ENCODE measurements at regions not wholly inside any gene's neighbourhood (a gene's known extent, or its start where the extent isn't known, plus 50 kb on each side); places are given as distances from the start of the nearest gene placed in this dataset.

- Histone ChIP-seq H3K4me1 (ENCODE audit: control insufficient read depth, insufficient read depth, low read length) (no peaks in the 10 kb centered on the region), H3K9me3 (ENCODE audit: control insufficient read depth in 2 of 2, low read length in 2 of 2) (peaks cover 5 to 10% of the 10 kb centered on the region in 2 donors), H3K27me3 (ENCODE audit: control insufficient read depth in 1 of 2, insufficient read depth in 2 of 2, low read length in 2 of 2) (peaks cover 20 to 21% of the 10 kb centered on the region in 2 donors), H3K27ac (ENCODE audit: low read length) (no peak overlapping the region), H3K36me3 (ENCODE audit: control insufficient read depth in 2 of 2, insufficient read depth in 2 of 2, low read length in 2 of 2) (no peaks in the 10 kb centered on the region), H3K4me3 (ENCODE audit: low read length in 2 of 2) (no peak overlapping the region), H3K9ac (ENCODE audit: low read length in 2 of 2) (no peak overlapping the region)
Measured at GRCh38 chr22:19643448-19644313, 70.6 kb upstream of the SEPTIN5 start.

GRCh38 chr22:19644314-19645223 lies 69.7 kb upstream of the SEPTIN5 start:
- peaks cover 20 to 21% of the 10 kb centered on the region in 2 donors for H3K27me3 ChIP-seq (ENCODE audit: control insufficient read depth in 1 of 2, insufficient read depth in 2 of 2, low read length in 2 of 2)
- no peaks in the 10 kb centered on the region for H3K36me3 ChIP-seq (ENCODE audit: control insufficient read depth in 2 of 2, insufficient read depth in 2 of 2, low read length in 2 of 2)
- no peaks in the 10 kb centered on the region for H3K4me1 ChIP-seq (ENCODE audit: control insufficient read depth, insufficient read depth, low read length)
- no peak overlapping the region for H3K27ac ChIP-seq (ENCODE audit: low read length)
- H3K4me3 ChIP-seq (ENCODE audit: low read length in 2 of 2), result no peak overlapping the region
- H3K9ac ChIP-seq (ENCODE audit: low read length in 2 of 2), result no peak overlapping the region
- peaks cover 5 to 11% of the 10 kb centered on the region in 2 donors for H3K9me3 ChIP-seq (ENCODE audit: control insufficient read depth in 2 of 2, low read length in 2 of 2)

GRCh38 chr22:19645391-19645790 lies 68.9 kb upstream of the SEPTIN5 start:
- Histone ChIP-seq H3K27me3 (ENCODE audit: control insufficient read depth in 1 of 2, insufficient read depth in 2 of 2, low read length in 2 of 2) (peaks cover 20% of the 10 kb centered on the region in 2 donors), H3K4me3 (ENCODE audit: low read length in 2 of 2) (no peak overlapping the region), H3K9me3 (ENCODE audit: control insufficient read depth in 2 of 2, low read length in 2 of 2) (peaks cover 5 to 12% of the 10 kb centered on the region in 2 donors), H3K36me3 (ENCODE audit: control insufficient read depth in 2 of 2, insufficient read depth in 2 of 2, low read length in 2 of 2) (no peaks in the 10 kb centered on the region), H3K9ac (ENCODE audit: low read length in 2 of 2) (no peak overlapping the region), H3K27ac (ENCODE audit: low read length) (no peak overlapping the region), H3K4me1 (ENCODE audit: control insufficient read depth, insufficient read depth, low read length) (no peaks in the 10 kb centered on the region)

GRCh38 chr22:19645905-19646304 lies 68.4 kb upstream of the SEPTIN5 start:
- peaks cover 15 to 19% of the 10 kb centered on the region in 2 donors for H3K27me3 ChIP-seq (ENCODE audit: control insufficient read depth in 1 of 2, insufficient read depth in 2 of 2, low read length in 2 of 2)
- peaks cover 5 to 12% of the 10 kb centered on the region in 2 donors for H3K9me3 ChIP-seq (ENCODE audit: control insufficient read depth in 2 of 2, low read length in 2 of 2)
- H3K9ac ChIP-seq (ENCODE audit: low read length in 2 of 2), result no peak overlapping the region
- no peak overlapping the region for H3K27ac ChIP-seq (ENCODE audit: low read length)
- H3K36me3 ChIP-seq (ENCODE audit: control insufficient read depth in 2 of 2, insufficient read depth in 2 of 2, low read length in 2 of 2), result no peaks in the 10 kb centered on the region
- no peaks in the 10 kb centered on the region for H3K4me1 ChIP-seq (ENCODE audit: control insufficient read depth, insufficient read depth, low read length)
- no peak overlapping the region for H3K4me3 ChIP-seq (ENCODE audit: low read length in 2 of 2)

- Histone ChIP-seq H3K9me3 (ENCODE audit: control insufficient read depth in 2 of 2, low read length in 2 of 2) (peaks cover 5 to 12% of the 10 kb centered on the region in 2 donors), H3K4me3 (ENCODE audit: low read length in 2 of 2) (no peak overlapping the region), H3K27me3 (ENCODE audit: control insufficient read depth in 1 of 2, insufficient read depth in 2 of 2, low read length in 2 of 2) (peaks cover 10 to 14% of the 10 kb centered on the region in 2 donors), H3K4me1 (ENCODE audit: control insufficient read depth, insufficient read depth, low read length) (no peaks in the 10 kb centered on the region), H3K36me3 (ENCODE audit: control insufficient read depth in 2 of 2, insufficient read depth in 2 of 2, low read length in 2 of 2) (no peaks in the 10 kb centered on the region), H3K27ac (ENCODE audit: low read length) (no peak overlapping the region), H3K9ac (ENCODE audit: low read length in 2 of 2) (no peak overlapping the region)
Measured at GRCh38 chr22:19646383-19646782, 67.9 kb upstream of the SEPTIN5 start.

- H3K9ac ChIP-seq (ENCODE audit: low read length in 2 of 2), result no peak overlapping the region
- H3K9me3 ChIP-seq (ENCODE audit: control insufficient read depth in 2 of 2, low read length in 2 of 2), result peaks cover 5 to 12% of the 10 kb centered on the region in 2 donors
- no peaks in the 10 kb centered on the region for H3K36me3 ChIP-seq (ENCODE audit: control insufficient read depth in 2 of 2, insufficient read depth in 2 of 2, low read length in 2 of 2)
- H3K27ac ChIP-seq (ENCODE audit: low read length), result no peak overlapping the region
- H3K4me3 ChIP-seq (ENCODE audit: low read length in 2 of 2), result no peak overlapping the region
- H3K27me3 ChIP-seq (ENCODE audit: control insufficient read depth in 1 of 2, insufficient read depth in 2 of 2, low read length in 2 of 2), result peaks cover 2 to 9% of the 10 kb centered on the region in 2 donors
- H3K4me1 ChIP-seq (ENCODE audit: control insufficient read depth, insufficient read depth, low read length), result no peaks in the 10 kb centered on the region
Measured at GRCh38 chr22:19648419-19648929, 65.8 kb upstream of the SEPTIN5 start.

- H3K4me1 ChIP-seq (ENCODE audit: control insufficient read depth, insufficient read depth, low read length), result no peaks in the 10 kb centered on the region
- peaks cover 2 to 12% of the 10 kb centered on the region in 2 donors for H3K9me3 ChIP-seq (ENCODE audit: control insufficient read depth in 2 of 2, low read length in 2 of 2)
- no peak overlapping the region for H3K27ac ChIP-seq (ENCODE audit: low read length)
- no peaks in the 10 kb centered on the region for H3K36me3 ChIP-seq (ENCODE audit: control insufficient read depth in 2 of 2, insufficient read depth in 2 of 2, low read length in 2 of 2)
- no peak overlapping the region for H3K4me3 ChIP-seq (ENCODE audit: low read length in 2 of 2)
- no peak overlapping the region for H3K9ac ChIP-seq (ENCODE audit: low read length in 2 of 2)
- no peaks in the 10 kb centered on the region for H3K27me3 ChIP-seq (ENCODE audit: control insufficient read depth in 1 of 2, insufficient read depth in 2 of 2, low read length in 2 of 2)
Measured at GRCh38 chr22:19652316-19652715, 62.0 kb upstream of the SEPTIN5 start.

GRCh38 chr22:19654338-19654987 lies 59.8 kb upstream of the SEPTIN5 start:
- no peaks in the 10 kb centered on the region for H3K4me1 ChIP-seq (ENCODE audit: control insufficient read depth, insufficient read depth, low read length)
- H3K9me3 ChIP-seq (ENCODE audit: control insufficient read depth in 2 of 2, low read length in 2 of 2), result peaks cover 0 to 2% of the 10 kb centered on the region in 2 donors
- no peak overlapping the region for H3K4me3 ChIP-seq (ENCODE audit: low read length in 2 of 2)
- no peaks in the 10 kb centered on the region for H3K27me3 ChIP-seq (ENCODE audit: control insufficient read depth in 1 of 2, insufficient read depth in 2 of 2, low read length in 2 of 2)
- no peak overlapping the region for H3K27ac ChIP-seq (ENCODE audit: low read length)
- no peaks in the 10 kb centered on the region for H3K36me3 ChIP-seq (ENCODE audit: control insufficient read depth in 2 of 2, insufficient read depth in 2 of 2, low read length in 2 of 2)
- H3K9ac ChIP-seq (ENCODE audit: low read length in 2 of 2), result no peak overlapping the region

GRCh38 chr22:19655399-19655798 lies 58.9 kb upstream of the SEPTIN5 start:
- Histone ChIP-seq H3K4me1 (ENCODE audit: control insufficient read depth, insufficient read depth, low read length) (no peaks in the 10 kb centered on the region), H3K4me3 (ENCODE audit: low read length in 2 of 2) (no peak overlapping the region), H3K36me3 (ENCODE audit: control insufficient read depth in 2 of 2, insufficient read depth in 2 of 2, low read length in 2 of 2) (no peaks in the 10 kb centered on the region), H3K9ac (ENCODE audit: low read length in 2 of 2) (no peak overlapping the region), H3K27ac (ENCODE audit: low read length) (no peak overlapping the region), H3K27me3 (ENCODE audit: control insufficient read depth in 1 of 2, insufficient read depth in 2 of 2, low read length in 2 of 2) (no peaks in the 10 kb centered on the region), H3K9me3 (ENCODE audit: control insufficient read depth in 2 of 2, low read length in 2 of 2) (no peaks in the 10 kb centered on the region)

- Histone ChIP-seq H3K27me3 (ENCODE audit: control insufficient read depth in 1 of 2, insufficient read depth in 2 of 2, low read length in 2 of 2) (no peaks in the 10 kb centered on the region), H3K27ac (ENCODE audit: low read length) (no peak overlapping the region), H3K9ac (ENCODE audit: low read length in 2 of 2) (no peak overlapping the region), H3K4me1 (ENCODE audit: control insufficient read depth, insufficient read depth, low read length) (no peaks in the 10 kb centered on the region), H3K9me3 (ENCODE audit: control insufficient read depth in 2 of 2, low read length in 2 of 2) (no peaks in the 10 kb centered on the region), H3K36me3 (ENCODE audit: control insufficient read depth in 2 of 2, insufficient read depth in 2 of 2, low read length in 2 of 2) (no peaks in the 10 kb centered on the region), H3K4me3 (ENCODE audit: low read length in 2 of 2) (no peak overlapping the region)
Measured at GRCh38 chr22:19656541-19657251, 57.6 kb upstream of the SEPTIN5 start.
